ENCODE measurements at regions not wholly inside any gene's neighbourhood (a gene's known extent, or its start where the extent isn't known, plus 50 kb on each side); places are given as distances from the start of the nearest gene placed in this dataset.
"Not testable (repeated sequence)": the region's sequence is repeated elsewhere in the genome, so short reads cannot be mapped to it uniquely, and the experiment has no call there.

- DNase-seq (ENCODE audit: low read depth): no peak
Measured at GRCh38 chr4:58871509-58871908, 1761.3 kb upstream of the IGFBP7 start.

GRCh38 chr4:58849026-58849425 is 1738.8 kb upstream of the IGFBP7 start:
- no peak for DNase-seq (ENCODE audit: low read depth)

- no peak for DNase-seq (ENCODE audit: low read depth)
Measured at GRCh38 chr4:58843455-58843854, 1733.3 kb upstream of the IGFBP7 start.

GRCh38 chr4:58833126-58833525 is 1722.9 kb upstream of the IGFBP7 start:
- DNase-seq (ENCODE audit: low read depth): no peak

- DNase-seq (ENCODE audit: low read depth): no peak
Measured at GRCh38 chr4:58825278-58825677, 1715.1 kb upstream of the IGFBP7 start.

- DNase-seq (ENCODE audit: low read depth): not testable (repeated sequence)
Measured at GRCh38 chr4:58818560-58818959, 1708.4 kb upstream of the IGFBP7 start.

- no peak for DNase-seq (ENCODE audit: low read depth)
Measured at GRCh38 chr4:58809948-58810347, 1699.8 kb upstream of the IGFBP7 start.

GRCh38 chr4:58809366-58809765 is 1699.2 kb upstream of the IGFBP7 start:
- no peak for DNase-seq (ENCODE audit: low read depth)

GRCh38 chr4:58808817-58809216 is 1698.6 kb upstream of the IGFBP7 start:
- DNase-seq (ENCODE audit: low read depth): no peak

GRCh38 chr4:58807843-58808615 is 1697.8 kb upstream of the IGFBP7 start:
- no peak for DNase-seq (ENCODE audit: low read depth)

GRCh38 chr4:58776627-58777026 is 1666.4 kb upstream of the IGFBP7 start:
- no peak for DNase-seq (ENCODE audit: low read depth)

- DNase-seq (ENCODE audit: low read depth): no peak
Measured at GRCh38 chr4:58767598-58767997, 1657.4 kb upstream of the IGFBP7 start.

GRCh38 chr4:58766763-58767162 is 1656.6 kb upstream of the IGFBP7 start:
- no peak for DNase-seq (ENCODE audit: low read depth)

GRCh38 chr4:58761563-58761962 is 1651.4 kb upstream of the IGFBP7 start:
- DNase-seq (ENCODE audit: low read depth): no peak

- DNase-seq (ENCODE audit: low read depth): no peak
Measured at GRCh38 chr4:58760737-58761136, 1650.6 kb upstream of the IGFBP7 start.

GRCh38 chr4:58760100-58760499 is 1649.9 kb upstream of the IGFBP7 start:
- no peak for DNase-seq (ENCODE audit: low read depth)

GRCh38 chr4:58749206-58749605 is 1639.0 kb upstream of the IGFBP7 start:
- no peak for DNase-seq (ENCODE audit: low read depth)

GRCh38 chr4:58740897-58741296 is 1630.7 kb upstream of the IGFBP7 start:
- DNase-seq (ENCODE audit: low read depth): no peak

GRCh38 chr4:58739275-58739674 is 1629.1 kb upstream of the IGFBP7 start:
- no peak for DNase-seq (ENCODE audit: low read depth)

- no peak for DNase-seq (ENCODE audit: low read depth)
Measured at GRCh38 chr4:58738375-58738774, 1628.2 kb upstream of the IGFBP7 start.

GRCh38 chr4:58734030-58734674 is 1624.0 kb upstream of the IGFBP7 start:
- no peak for DNase-seq (ENCODE audit: low read depth)

- DNase-seq (ENCODE audit: low read depth): no peak
Measured at GRCh38 chr4:58732973-58733372, 1622.8 kb upstream of the IGFBP7 start.

- no peak for DNase-seq (ENCODE audit: low read depth)
Measured at GRCh38 chr4:58723954-58724353, 1613.8 kb upstream of the IGFBP7 start.

- no peak for DNase-seq (ENCODE audit: low read depth)
Measured at GRCh38 chr4:58711039-58711438, 1600.9 kb upstream of the IGFBP7 start.

All from activated T-helper 9 cell treated with anti-CD3 and anti-CD28 coated beads, Interleukin-2, amount 50 U/mL, for 16 hours (primary cell).